ENCODE measurements at regions not wholly inside any gene's neighbourhood (a gene's known extent, or its start where the extent isn't known, plus 50 kb on each side); places are given as distances from the start of the nearest gene placed in this dataset.

DNA sequence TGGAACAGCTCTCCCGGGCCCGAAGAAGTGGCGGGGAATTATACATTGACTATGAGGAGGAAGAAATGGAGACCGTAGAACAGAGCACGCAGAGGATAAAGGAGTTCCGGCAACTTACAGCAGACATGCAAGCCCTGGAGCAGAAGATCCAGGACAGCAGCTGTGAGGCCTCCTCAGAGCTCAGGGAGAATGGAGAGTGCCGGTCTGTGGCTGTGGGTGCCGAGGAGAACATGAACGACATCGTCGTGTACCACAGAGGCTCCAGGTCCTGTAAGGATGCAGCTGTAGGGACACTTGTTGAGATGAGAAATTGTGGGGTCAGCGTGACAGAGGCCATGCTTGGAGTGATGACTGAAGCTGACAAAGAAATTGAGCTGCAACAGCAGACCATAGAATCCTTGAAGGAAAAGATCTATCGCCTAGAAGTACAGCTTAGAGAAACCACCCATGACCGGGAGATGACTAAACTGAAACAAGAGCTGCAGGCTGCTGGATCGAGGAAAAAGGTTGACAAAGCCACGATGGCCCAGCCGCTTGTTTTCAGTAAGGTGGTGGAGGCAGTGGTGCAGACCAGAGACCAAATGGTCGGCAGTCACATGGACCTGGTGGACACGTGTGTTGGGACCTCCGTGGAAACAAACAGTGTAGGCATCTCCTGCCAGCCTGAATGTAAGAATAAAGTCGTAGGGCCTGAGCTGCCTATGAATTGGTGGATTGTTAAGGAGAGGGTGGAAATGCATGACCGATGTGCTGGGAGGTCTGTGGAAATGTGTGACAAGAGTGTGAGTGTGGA is 129.5 kb upstream of the DMRT1 start:
- Histone ChIP-seq H3K9ac (ENCODE audit: control insufficient read depth, insufficient read depth, low read length) (no peak overlapping the region), H3K4me2 (ENCODE audit: control insufficient read depth, insufficient read depth) (no peak overlapping the region), H3K27me3 (replicated peaks in 1 of 2; ENCODE audit: control insufficient read depth in 2 of 2, insufficient read depth in 2 of 2, low read length in 1 of 2) (peaks cover 0 to 3% of the 10 kb centered on the region in 2 experiments), H3K4me1 (ENCODE audit: control insufficient read depth, insufficient read depth, low read length) (no peaks in the 10 kb centered on the region), H3K9me3 (replicated peaks; ENCODE audit: control insufficient read depth, insufficient read depth, low read length) (no peaks in the 10 kb centered on the region), H4K20me1 (ENCODE audit: control insufficient read depth, insufficient read depth) (no peaks in the 10 kb centered on the region), H3K27ac (ENCODE audit: control insufficient read depth, insufficient read depth) (no peak overlapping the region), H2AFZ (ENCODE audit: control insufficient read depth, low read depth, low read length) (no peak overlapping the region), H3K79me2 (ENCODE audit: control insufficient read depth, insufficient read depth, low read length) (no peaks in the 10 kb centered on the region), H3K36me3 (ENCODE audit: control insufficient read depth in 2 of 2, insufficient read depth in 2 of 2, low read length in 1 of 2) (no peaks in the 10 kb centered on the region), H3K4me3 (no peak overlapping the region)
- ATAC-seq (no peak), DNase-seq (ENCODE audit: low read depth, low spot score) (no peak), FAIRE-seq (no peak)
- ChIA-PET SMC1A (ENCODE audit: uncharacterized antibody, unreplicated experiment) (no interaction called here), CTCF (interaction anchor here (0.7 kb wide), 1 partner anchor 9 kb away, joined by 4 read pairs; no protein-coding TSS in a partner anchor), RAD21 (ENCODE audit: unreplicated experiment) (no interaction called here), POLR2A (no interaction called here)
- 55% methylated on average over 22 of the region's 22 CpGs for whole genome bisulfite sequencing (ENCODE audit: insufficient coverage, insufficient replicate concordance, low lambda C conversion rate, missing lambda C conversion rate)
- BruUV-seq (replicated peaks) = no TSS peak
- intact Hi-C loops (cut with micrococcal nuclease; ENCODE audit: unreplicated experiment) (no loop called here), in situ Hi-C loops (cut with MboI) (no loop called here)
- TF ChIP-seq FOS (IDR thresholded peaks at IDR 0.05; ENCODE audit: borderline replicate concordance, extremely low read depth, insufficient read length) (no peak), MTA2 (IDR thresholded peaks at IDR 0.05; ENCODE audit: low read depth) (no peak), SMC3 (IDR thresholded peaks at IDR 0.05; ENCODE audit: borderline replicate concordance, low read length) (no peak), MYC (IDR thresholded peaks at IDR 0.05; ENCODE audit: insufficient read depth, insufficient read length, insufficient replicate concordance, low read length, severe bottlenecking) (no peak), IKZF2 (IDR thresholded peaks at IDR 0.05) (no peak), IRF4 (IDR thresholded peaks at IDR 0.05; ENCODE audit: low read depth, low read length) (no peak), SKIL (IDR thresholded peaks at IDR 0.05; ENCODE audit: low read depth, poor library complexity, severe bottlenecking) (no peak), BCLAF1 (IDR thresholded peaks at IDR 0.05) (no peak), E2F8 (IDR thresholded peaks at IDR 0.05; ENCODE audit: low read depth, partially characterized antibody) (no peak), ZNF274 (IDR thresholded peaks at IDR 0.05; ENCODE audit: insufficient read depth, insufficient read length) (no peak), GABPA (IDR thresholded peaks at IDR 0.05; ENCODE audit: low read depth) (no peak), RBBP5 (conservative IDR thresholded peaks at IDR 0.05) (no peak), TARDBP (IDR thresholded peaks at IDR 0.05; ENCODE audit: borderline replicate concordance) (no peak), CHD4 (IDR thresholded peaks at IDR 0.05) (no peak)
- TF ChIP-seq, protein P1, sequence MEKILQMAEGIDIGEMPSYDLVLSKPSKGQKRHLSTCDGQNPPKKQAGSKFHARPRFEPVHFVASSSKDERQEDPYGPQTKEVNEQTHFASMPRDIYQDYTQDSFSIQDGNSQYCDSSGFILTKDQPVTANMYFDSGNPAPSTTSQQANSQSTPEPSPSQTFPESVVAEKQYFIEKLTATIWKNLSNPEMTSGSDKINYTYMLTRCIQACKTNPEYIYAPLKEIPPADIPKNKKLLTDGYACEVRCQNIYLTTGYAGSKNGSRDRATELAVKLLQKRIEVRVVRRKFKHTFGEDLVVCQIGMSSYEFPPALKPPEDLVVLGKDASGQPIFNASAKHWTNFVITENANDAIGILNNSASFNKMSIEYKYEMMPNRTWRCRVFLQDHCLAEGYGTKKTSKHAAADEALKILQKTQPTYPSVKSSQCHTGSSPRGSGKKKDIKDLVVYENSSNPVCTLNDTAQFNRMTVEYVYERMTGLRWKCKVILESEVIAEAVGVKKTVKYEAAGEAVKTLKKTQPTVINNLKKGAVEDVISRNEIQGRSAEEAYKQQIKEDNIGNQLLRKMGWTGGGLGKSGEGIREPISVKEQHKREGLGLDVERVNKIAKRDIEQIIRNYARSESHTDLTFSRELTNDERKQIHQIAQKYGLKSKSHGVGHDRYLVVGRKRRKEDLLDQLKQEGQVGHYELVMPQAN (conservative IDR thresholded peaks at IDR 0.05) = no peak

Data from GM12878 (cell line).